NCI-H2171 treated with DMSO at 0.1 percent for 48 hours (cell line): ENCODE measurements at regions not wholly inside any gene's neighbourhood (a gene's known extent, or its start where the extent isn't known, plus 50 kb on each side); places are given as distances from the start of the nearest gene placed in this dataset.

Experiments
- DNase-seq: peaks from one replicate; lab custom pipeline; 2025; lab: John Stamatoyannopoulos, UW

DNA sequence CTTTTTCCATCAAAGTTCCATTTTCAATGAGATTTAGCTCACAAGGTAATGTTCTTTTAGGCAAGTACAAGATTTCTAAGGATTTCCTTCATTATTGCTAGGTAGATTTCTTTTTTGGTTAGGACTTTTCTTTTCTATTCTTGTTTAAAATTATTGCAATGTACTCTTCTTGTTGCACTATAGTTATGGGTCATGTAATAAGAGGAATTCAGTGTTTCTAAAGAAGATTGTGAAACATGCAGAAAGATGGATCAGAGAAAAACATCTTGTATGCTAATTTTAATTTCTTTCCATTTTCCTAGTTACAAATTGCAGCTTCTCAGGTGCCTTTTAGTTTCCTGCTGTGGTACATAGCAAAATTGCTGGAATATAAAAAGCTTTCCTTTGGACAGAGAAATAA, 56.1 kb downstream of the BTG1 start:
- DNase-seq = no peak

DNA sequence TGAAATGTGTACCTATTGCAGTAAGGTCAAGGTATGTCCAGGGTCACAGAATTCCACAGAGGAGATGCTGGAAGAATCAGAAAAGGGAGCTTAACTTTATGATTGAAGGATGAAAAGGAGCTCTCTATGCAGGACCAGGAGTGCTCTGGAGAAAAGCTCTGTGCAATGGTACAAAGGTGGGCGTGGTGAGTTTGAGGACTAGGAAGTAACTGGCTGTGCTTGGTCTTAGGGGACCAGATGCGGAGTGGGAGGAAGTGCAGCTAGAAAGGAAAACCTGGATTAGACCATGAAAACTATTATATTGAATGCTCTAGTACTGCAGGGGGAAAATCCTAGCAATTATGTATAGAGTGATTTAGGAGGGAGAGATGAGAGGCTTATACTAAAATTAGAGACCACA, 56.8 kb downstream of the BTG1 start:
- no peak for DNase-seq

- no peak for DNase-seq
Measured at GRCh38 chr12:92085736-92086040, 60.0 kb downstream of the BTG1 start.

GRCh38 chr12:92085040-92085735, 60.5 kb downstream of the BTG1 start:
- DNase-seq = peak; percentile 61

DNA sequence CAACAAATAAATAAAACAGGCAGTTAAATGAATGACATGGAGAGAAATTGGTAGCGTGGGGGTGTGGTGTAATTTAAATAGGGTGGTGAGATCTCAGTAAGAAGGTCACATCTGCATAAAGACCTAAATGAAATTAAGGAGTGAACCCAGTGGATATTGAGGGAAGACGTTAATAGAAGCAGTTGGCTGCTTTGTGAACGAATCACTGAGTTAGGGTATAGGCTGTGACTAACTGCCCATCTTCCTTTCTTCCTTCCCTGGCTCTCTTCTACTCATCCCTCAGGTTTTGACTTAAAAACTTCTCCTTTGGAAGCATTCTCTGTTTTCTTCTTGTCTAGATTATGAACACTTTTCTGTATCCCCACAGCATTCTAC, 64.7 kb downstream of the BTG1 start:
- no peak for DNase-seq

GRCh38 chr12:92079054-92079385, 66.6 kb downstream of the BTG1 start:
- DNase-seq = no peak

DNA sequence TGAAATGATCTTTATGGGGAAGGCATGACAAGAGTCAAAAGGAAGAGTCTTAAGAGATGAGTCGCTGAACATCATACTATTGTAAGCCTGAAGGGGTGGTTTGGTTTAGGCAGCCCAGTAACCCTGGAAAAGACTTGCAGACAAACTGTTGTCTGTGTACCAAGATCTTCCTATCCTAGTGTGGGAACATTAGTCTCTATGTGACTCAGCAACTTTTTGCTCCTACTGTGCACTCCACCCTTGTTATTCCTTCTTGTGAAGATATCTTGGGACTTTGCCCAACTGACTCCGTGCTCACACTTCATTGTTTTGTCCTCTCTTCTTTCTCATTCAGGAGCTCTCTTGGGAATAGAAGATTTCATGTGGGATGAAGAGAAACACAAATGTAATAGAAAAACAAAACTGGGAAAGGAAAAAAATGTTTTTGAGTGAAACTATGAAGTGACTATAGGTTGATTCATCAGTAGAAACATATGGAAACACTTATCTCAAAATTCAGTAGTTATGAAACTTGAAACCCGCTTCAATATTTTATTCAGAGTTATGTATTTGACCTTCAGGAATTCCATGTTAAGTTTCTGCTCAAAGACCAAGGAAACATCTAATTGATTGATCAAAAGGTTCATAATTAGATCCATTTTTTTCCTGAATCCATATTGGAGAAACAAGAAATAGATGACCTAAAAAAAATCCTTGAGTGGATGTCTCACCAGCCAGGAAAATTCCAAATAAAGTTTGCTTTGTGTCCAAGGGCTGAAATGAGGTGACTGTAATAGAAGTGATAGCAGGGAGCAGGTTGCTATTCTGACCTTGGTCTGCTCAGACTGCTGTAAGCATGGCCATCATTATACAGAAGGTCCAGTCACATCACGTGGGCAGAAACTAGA, 67.2 kb downstream of the BTG1 start:
- no peak for DNase-seq

DNA sequence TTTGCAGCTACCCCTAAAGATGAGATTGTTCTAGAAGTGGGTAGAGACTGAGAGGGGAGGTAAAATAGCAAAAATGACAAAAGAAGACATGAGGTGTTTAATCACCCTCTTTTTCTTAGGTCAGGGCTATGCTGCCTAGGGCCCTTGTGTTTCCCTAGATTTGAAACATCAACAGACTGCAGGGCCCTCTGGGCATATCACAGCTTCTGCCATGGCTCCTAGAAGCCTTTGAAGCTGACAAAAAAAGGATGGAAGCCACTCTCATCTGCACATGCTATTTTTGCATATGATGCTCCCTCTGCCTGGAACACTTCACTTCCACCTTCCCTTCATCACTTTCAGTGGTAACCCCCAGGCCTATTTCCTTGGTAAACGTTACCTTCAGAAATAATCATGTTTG, 68.1 kb downstream of the BTG1 start:
- no peak for DNase-seq

GRCh38 chr12:92076101-92076500, 69.5 kb downstream of the BTG1 start:
- no peak for DNase-seq

DNA sequence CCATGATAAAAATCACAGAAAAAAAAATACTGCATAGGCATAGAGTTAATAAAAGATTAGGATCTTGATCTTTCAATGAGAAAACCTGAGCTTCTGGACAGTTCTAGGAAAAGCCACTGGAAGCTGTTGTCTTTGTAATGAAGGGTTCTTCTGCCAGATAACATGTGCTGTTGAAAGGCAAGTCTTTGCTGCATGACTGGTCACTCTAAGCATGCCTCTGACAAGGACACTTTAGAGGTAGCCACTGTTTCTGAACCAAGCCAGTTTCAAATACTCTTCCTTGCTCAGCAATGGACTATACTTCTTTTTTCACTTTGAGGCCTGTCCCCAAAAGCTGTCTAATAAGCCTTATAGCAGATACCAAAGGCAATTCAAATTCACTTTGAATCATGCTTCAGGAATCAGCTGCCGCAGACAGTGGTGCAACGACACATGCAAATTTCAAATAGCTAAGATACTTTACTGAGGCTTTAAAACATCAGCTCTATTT, 70.2 kb downstream of the BTG1 start:
- no peak for DNase-seq

DNA sequence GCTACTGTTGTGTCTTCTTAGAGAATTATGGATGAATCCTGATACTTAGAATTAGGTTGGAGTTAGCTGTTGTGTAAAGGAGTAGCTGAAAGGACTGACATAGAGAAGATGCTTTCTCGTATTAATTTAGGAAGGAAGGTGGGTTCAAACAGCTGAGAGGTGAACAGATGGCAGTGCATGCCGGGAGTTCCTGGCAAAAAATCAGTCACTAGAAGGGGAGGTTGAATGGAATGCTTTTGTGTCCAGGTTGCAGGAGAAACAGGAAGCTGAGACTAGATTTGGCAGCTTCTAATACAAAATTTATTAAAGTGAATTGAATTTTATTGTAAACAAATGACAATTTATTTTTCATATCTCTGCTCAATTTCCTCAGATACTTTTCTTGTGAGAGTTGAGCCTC, 70.8 kb downstream of the BTG1 start:
- peak; percentile 44 for DNase-seq

GRCh38 chr12:92073094-92073493, 72.6 kb downstream of the BTG1 start:
- no peak for DNase-seq

- DNase-seq = no peak
Measured at GRCh38 chr12:92072112-92072511, 73.5 kb downstream of the BTG1 start.

GRCh38 chr12:92070864-92071445, 74.7 kb downstream of the BTG1 start:
- no peak for DNase-seq

DNA sequence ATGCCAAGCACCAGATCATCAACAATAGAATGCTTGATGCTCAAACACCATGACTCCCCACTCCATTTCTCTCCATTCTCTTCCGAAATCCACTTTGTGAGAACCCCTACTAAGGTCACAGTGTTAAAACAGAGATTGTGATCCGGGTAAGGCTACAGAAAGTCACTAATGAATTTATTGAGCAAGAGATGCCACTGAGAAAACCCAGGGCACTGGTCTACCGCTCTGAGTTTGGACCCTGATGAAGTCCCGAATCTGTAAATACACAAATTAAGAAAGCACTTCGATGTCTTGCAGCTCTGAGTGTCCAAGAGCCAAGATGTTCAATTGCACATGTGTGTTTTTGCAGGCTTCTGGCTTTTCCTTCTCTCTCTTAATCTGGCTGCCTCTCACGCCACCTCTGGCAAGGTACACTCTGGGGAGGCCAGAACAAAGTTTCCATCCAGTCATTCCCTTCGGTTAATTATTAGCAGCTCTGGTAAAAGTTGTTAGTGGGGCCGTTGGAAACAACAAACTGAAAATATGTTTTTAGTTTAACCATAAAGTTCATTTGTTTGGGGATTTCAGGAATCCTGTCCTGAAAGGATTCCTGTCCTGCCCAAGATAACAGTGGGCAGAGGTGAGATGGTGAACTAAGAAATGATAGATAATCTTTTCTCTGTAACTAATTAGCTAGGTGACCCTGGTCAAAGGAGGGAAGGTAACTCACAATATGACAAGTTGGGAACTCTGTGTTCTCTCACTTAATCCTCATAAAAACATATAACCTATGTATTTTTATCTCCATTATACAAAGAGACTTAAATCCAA, 75.4 kb downstream of the BTG1 start:
- no peak for DNase-seq

GRCh38 chr12:92068459-92068858, 77.2 kb downstream of the BTG1 start:
- peak; percentile 94 for DNase-seq

- no peak for DNase-seq
Measured at GRCh38 chr12:92065639-92066038, 80.0 kb downstream of the BTG1 start.

DNA sequence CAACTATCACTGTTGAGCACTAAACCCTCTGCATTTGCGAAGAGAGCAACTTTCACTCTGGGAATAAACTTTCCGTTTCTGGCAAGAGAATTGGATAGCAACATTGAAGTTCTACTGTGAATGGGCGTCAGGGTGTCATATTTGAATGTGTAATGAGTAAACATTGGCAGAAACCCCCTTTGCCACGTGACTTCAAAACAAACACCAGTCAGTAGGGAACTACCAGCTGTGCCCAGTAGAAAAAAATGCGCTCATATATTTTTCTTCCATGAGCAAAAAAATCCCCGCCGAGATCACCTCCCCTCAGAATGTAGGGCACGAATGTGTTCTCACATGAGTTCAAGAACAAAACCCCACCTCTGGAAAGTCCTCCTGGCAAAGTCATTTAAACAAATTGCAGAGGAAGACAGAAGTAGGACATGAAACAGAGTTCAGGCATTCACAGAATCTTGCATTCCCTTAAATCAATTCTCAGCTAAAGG, 80.6 kb downstream of the BTG1 start:
- DNase-seq = peak; percentile 94

DNA sequence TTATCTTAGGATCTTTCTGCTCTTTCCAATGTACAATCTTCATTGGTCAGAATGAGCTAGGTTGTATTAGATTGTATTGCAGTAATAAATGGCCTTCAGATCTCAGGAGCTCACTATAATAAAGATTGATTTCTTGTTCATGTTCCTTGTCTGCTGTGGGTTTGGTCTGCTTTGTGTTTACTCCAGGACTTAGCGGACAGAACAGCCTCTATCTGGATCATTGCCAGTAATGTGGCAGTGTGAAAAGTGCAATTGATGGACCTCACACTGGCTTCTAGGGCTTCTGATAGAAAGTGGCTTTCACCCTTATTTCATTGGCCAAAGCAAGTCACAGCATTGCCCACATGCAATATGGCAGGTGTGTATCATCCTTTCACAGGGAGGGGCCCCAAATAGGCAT, 81.2 kb downstream of the BTG1 start:
- peak; percentile 27 for DNase-seq

- no peak for DNase-seq
Measured at GRCh38 chr12:92063641-92064040, 82.0 kb downstream of the BTG1 start.

GRCh38 chr12:92062539-92063493, 82.8 kb downstream of the BTG1 start:
- no peak for DNase-seq
